HepG2 (cell line): ENCODE measurements at regions not wholly inside any gene's neighbourhood (a gene's known extent, or its start where the extent isn't known, plus 50 kb on each side); places are given as distances from the start of the nearest gene placed in this dataset.

Experiments used
- ATAC-seq: fragments of 200-7000 bp; cut with Tn5 transposase; 3 replicates; pipeline ENCODE4 v1.9.1; 2020; ENCODE audit warnings: mild to moderate bottlenecking, moderate library complexity
- BruUV-seq: library from RNA; stranded (reverse); fragments of 400-500 nt; replicated peaks from 2 replicates; lab custom pipeline; 2021; lab: Mats Ljungman, UMichigan
- CTCF ChIA-PET: fragments of 300-600 bp; formaldehyde crosslinking; extraction: SDS; loops from one replicate; lab custom pipeline; 2021; ENCODE audit warnings: low total read pairs, inconsistent platforms, low intra/inter-chr PET ratio; lab: Yijun Ruan, JAX
- POLR2A ChIA-PET: fragments of 350-600 bp; sonication (Branson Sonifier 250); formaldehyde crosslinking; loops from one replicate; lab custom pipeline; 2020; ENCODE audit warnings: antibody characterized with exemption, inconsistent platforms; lab: Yijun Ruan, JAX
- DNase-seq: peaks from one replicate; pipeline ENCODE4 v3.0.0-alpha.2; 2015; ENCODE audit warnings: low spot score
- FAIRE-seq: peaks from 3 replicates; lab custom pipeline; 2011; peaks lifted over from hg19 to GRCh38; lab: Jason Lieb, UNC
- H2AFZ ChIP-seq: one replicate; pipeline ENCODE4 v1.6.1; 2011; ENCODE audit warnings: low read length, inconsistent platforms
- H3K27ac ChIP-seq: fragments of 300-600 bp; 3 replicates; pipeline ENCODE4 v1.8.0; 2011; ENCODE audit warnings: mixed run types, mild to moderate bottlenecking, mixed read lengths, low read length, inconsistent platforms; ENCODE audit not compliant: insufficient read depth; ENCODE audit errors: extremely low read length
- H3K27me3 ChIP-seq, 2 experiments: fragments of 200-600 bp in 1 of 2; 2 replicates in 1 of 2; 3 replicates in 1 of 2; pipeline versions ENCODE4 v1.6.0 to v1.8.0; 2011; ENCODE audit warnings: low read length in 2 of 2, mild to moderate bottlenecking in 2 of 2, moderate library complexity in 2 of 2, inconsistent platforms in 1 of 2; ENCODE audit not compliant: insufficient read depth in 2 of 2, control insufficient read depth in 1 of 2
- H3K36me3 ChIP-seq, 2 experiments: fragments of 200-600 bp in 1 of 2; replicated peaks in 1 of 2; 2 replicates in 1 of 2; 3 replicates in 1 of 2; pipeline versions ENCODE4 v1.5.1 to v1.8.0; 2011; ENCODE audit warnings: low read length in 2 of 2, inconsistent platforms in 1 of 2; ENCODE audit not compliant: insufficient read depth in 2 of 2, control insufficient read depth in 1 of 2
- H3K4me1 ChIP-seq: 2 replicates; pipeline ENCODE4 v1.5.1; 2012; ENCODE audit warnings: low read length, inconsistent platforms; ENCODE audit not compliant: insufficient read depth
- H3K4me2 ChIP-seq: 2 replicates; pipeline ENCODE4 v1.6.0; 2011; ENCODE audit warnings: low read depth, low read length, inconsistent platforms
- H3K4me3 ChIP-seq, 3 experiments: fragments of 200-600 bp in 1 of 3; sonication (generic), shearing (Covaris generic) in 1 of 3; replicated peaks in 1 of 3; 2 replicates each; pipeline ENCODE4 v1.5.1; 2011 to 2016; ENCODE audit warnings: low read length in 3 of 3, inconsistent platforms in 2 of 3, low read depth in 2 of 3, mild to moderate bottlenecking in 2 of 3, control low read depth in 1 of 3, mixed read lengths in 1 of 3; ENCODE audit not compliant: insufficient read depth in 1 of 3
- H3K79me2 ChIP-seq: one replicate; pipeline ENCODE4 v1.6.1; 2011; ENCODE audit warnings: low read length, inconsistent platforms; ENCODE audit not compliant: insufficient read depth
- H3K9ac ChIP-seq: 2 replicates; pipeline ENCODE4 v1.6.0; 2011; ENCODE audit warnings: mild to moderate bottlenecking, low read depth, low read length, inconsistent platforms; ENCODE audit not compliant: insufficient read depth
- H3K9me3 ChIP-seq: 2 replicates; pipeline ENCODE4 v1.5.1; 2012; ENCODE audit warnings: mild to moderate bottlenecking, low read length
- H4K20me1 ChIP-seq: 2 replicates; pipeline ENCODE4 v1.6.0; 2011; ENCODE audit warnings: inconsistent platforms, mild to moderate bottlenecking, low read length, moderate library complexity; ENCODE audit not compliant: insufficient read depth
- EZH2 ChIP-seq: conservative IDR thresholded peaks from 2 replicates; pipeline ENCODE4 v1.6.1; 2012; ENCODE audit warnings: mild to moderate bottlenecking, low read depth, low read length, moderate library complexity
- KDM5B ChIP-seq: sonication (generic); formaldehyde crosslinking; IDR thresholded peaks from 2 replicates; pipeline ENCODE4 v1.4.0; 2020; ENCODE audit warnings: missing genetic modification reagents, mild to moderate bottlenecking, borderline replicate concordance
- MATR3 ChIP-seq: sonication (generic); formaldehyde crosslinking; IDR thresholded peaks from 2 replicates; pipeline ENCODE4 v1.4.0; 2020; ENCODE audit warnings: missing genetic modification reagents
- THAP7 ChIP-seq: sonication (generic); formaldehyde crosslinking; IDR thresholded peaks from 2 replicates; pipeline ENCODE4 v1.8.1; 2023; ENCODE audit warnings: mild to moderate bottlenecking, missing genetic modification reagents
- ZBTB40 ChIP-seq, 2 experiments: fragments of 450-650 bp in 1 of 2; sonication (generic) in 1 of 2; formaldehyde crosslinking in 1 of 2; IDR thresholded peaks; 2 replicates each; pipeline versions ENCODE4 v1.6.1 to v1.8.0; 2016 to 2022; ENCODE audit warnings: antibody characterized with exemption in 1 of 2, mild to moderate bottlenecking in 1 of 2, missing genetic modification reagents in 1 of 2
- ZNF20 ChIP-seq: sonication (generic); formaldehyde crosslinking; IDR thresholded peaks from 2 replicates; pipeline ENCODE4 v1.4.0; 2020; ENCODE audit warnings: mild to moderate bottlenecking, moderate library complexity, missing genetic modification reagents
- ZNF24 ChIP-seq: fragments of 450-650 bp; IDR thresholded peaks from 2 replicates; pipeline ENCODE4 v1.6.1; 2017; ENCODE audit warnings: antibody characterized with exemption, mild to moderate bottlenecking
- ZNF562 ChIP-seq: sonication (generic); formaldehyde crosslinking; IDR thresholded peaks from 2 replicates; pipeline ENCODE4 v1.8.0; 2022; ENCODE audit warnings: missing genetic modification reagents, borderline replicate concordance
- ZZZ3 ChIP-seq: sonication (generic); formaldehyde crosslinking; IDR thresholded peaks from 2 replicates; pipeline ENCODE4 v1.4.0; 2020; ENCODE audit warnings: missing genetic modification reagents, mild to moderate bottlenecking, borderline replicate concordance
- in situ Hi-C: cut with HindIII; loops from 2 replicates; pipeline ENCODE4 v1.10.0; 2017; ENCODE audit warnings: low pct_unique_long_range_greater_than_20kb; ENCODE audit not compliant: extremely low pct_ligation_motif_present
- intact Hi-C: fragments of 100-400 bp; cut with micrococcal nuclease; formaldehyde crosslinking; loops from one replicate; pipeline ENCODE4 v1.10.0; 2022; ENCODE audit not compliant: unreplicated experiment
- TF ChIP-seq, protein P1 (sequence below): IDR thresholded peaks from 2 replicates; pipeline ENCODE4 v1.4.0; 2020; ENCODE audit warnings: mild to moderate bottlenecking, missing genetic modification reagents

DNA sequence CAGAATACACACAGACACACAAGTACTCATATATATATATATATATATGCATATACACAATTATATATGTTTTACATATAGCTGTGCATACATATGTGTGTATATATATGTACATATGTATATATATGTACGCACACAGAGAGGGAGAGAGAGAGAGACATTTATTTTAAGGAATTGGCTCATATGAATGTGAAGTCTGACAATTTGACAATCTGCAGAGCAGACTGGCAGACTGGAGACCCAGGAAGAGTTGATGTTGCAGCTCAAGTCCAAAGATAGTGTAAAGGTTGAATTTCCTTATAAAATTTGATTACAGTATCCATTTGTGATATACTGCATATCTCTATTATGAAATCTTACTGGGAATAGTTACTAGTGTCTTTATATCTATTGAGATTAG lies 1330.3 kb upstream of the CADM2 start (continued):
- TF ChIP-seq, protein P1, sequence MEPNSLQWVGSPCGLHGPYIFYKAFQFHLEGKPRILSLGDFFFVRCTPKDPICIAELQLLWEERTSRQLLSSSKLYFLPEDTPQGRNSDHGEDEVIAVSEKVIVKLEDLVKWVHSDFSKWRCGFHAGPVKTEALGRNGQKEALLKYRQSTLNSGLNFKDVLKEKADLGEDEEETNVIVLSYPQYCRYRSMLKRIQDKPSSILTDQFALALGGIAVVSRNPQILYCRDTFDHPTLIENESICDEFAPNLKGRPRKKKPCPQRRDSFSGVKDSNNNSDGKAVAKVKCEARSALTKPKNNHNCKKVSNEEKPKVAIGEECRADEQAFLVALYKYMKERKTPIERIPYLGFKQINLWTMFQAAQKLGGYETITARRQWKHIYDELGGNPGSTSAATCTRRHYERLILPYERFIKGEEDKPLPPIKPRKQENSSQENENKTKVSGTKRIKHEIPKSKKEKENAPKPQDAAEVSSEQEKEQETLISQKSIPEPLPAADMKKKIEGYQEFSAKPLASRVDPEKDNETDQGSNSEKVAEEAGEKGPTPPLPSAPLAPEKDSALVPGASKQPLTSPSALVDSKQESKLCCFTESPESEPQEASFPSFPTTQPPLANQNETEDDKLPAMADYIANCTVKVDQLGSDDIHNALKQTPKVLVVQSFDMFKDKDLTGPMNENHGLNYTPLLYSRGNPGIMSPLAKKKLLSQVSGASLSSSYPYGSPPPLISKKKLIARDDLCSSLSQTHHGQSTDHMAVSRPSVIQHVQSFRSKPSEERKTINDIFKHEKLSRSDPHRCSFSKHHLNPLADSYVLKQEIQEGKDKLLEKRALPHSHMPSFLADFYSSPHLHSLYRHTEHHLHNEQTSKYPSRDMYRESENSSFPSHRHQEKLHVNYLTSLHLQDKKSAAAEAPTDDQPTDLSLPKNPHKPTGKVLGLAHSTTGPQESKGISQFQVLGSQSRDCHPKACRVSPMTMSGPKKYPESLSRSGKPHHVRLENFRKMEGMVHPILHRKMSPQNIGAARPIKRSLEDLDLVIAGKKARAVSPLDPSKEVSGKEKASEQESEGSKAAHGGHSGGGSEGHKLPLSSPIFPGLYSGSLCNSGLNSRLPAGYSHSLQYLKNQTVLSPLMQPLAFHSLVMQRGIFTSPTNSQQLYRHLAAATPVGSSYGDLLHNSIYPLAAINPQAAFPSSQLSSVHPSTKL (CRISPR knock-in tag): no peak
- TF ChIP-seq ZZZ3 (CRISPR knock-in tag): no peak

DNA sequence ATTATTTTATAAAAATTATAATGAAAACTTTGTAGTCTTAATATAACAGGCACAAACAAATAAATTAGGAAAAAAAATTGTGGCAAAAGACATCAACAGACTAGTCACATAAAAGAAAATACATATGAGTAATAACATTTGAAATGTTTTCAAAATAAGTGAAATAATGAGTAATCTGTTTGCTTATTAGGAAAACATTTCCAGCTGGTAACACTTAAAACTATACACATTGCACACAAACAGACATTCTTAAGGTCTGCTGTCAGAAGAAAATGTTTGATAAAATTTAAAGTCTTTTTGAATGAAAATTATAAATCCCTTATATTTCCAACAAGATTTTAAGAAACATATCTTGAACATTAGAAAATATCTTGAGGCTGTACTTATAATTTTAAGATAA lies 1326.3 kb upstream of the CADM2 start:
- BruUV-seq: no TSS peak
- H3K4me1 ChIP-seq: no peaks in the 10 kb centered on the region
- H3K9me3 ChIP-seq: no peaks in the 10 kb centered on the region
- FAIRE-seq (no peak), DNase-seq (no peak), ATAC-seq (no peak)
- CTCF ChIA-PET: no interaction called here
- H4K20me1 ChIP-seq: no peaks in the 10 kb centered on the region
- in situ Hi-C loops (no loop called here), intact Hi-C loops (no loop called here)
- H2AFZ ChIP-seq: no peak overlapping the region
- no peaks in the 10 kb centered on the region for H3K36me3 ChIP-seq
- no peaks in the 10 kb centered on the region for H3K27me3 ChIP-seq
- H3K79me2 ChIP-seq: no peaks in the 10 kb centered on the region
- no peak overlapping the region for H3K9ac ChIP-seq
- H3K4me3 ChIP-seq: no peak overlapping the region
- H3K27ac ChIP-seq: no peak overlapping the region
- no peak overlapping the region for H3K4me2 ChIP-seq
- POLR2A ChIA-PET: no interaction called here
- TF ChIP-seq ZNF24 (no peak), KDM5B (CRISPR knock-in tag) (no peak), ZNF562 (CRISPR knock-in tag) (no peak), ZBTB40 (IDR thresholded peaks at IDR 0.05) (no peak), ZBTB40 (CRISPR knock-in tag; IDR thresholded peaks at IDR 0.05) (no peak), EZH2 (no peak), MATR3 (CRISPR knock-in tag) (no peak), THAP7 (CRISPR knock-in tag) (no peak), ZNF20 (CRISPR knock-in tag) (no peak)
